Bronchial epithelial cell (primary cell): ENCODE measurements at regions not wholly inside any gene's neighbourhood (a gene's known extent, or its start where the extent isn't known, plus 50 kb on each side); places are given as distances from the start of the nearest gene placed in this dataset.

Experiments
- DNase-seq: peaks from one replicate; pipeline ENCODE4 v3.0.0-alpha.2; 2010; ENCODE audit warnings: low read depth
- FAIRE-seq: peaks from 2 replicates; lab custom pipeline; 2011; peaks lifted over from hg19 to GRCh38; lab: Jason Lieb, UNC
- H3K27me3 ChIP-seq: 2 replicates; pipeline ENCODE4 v1.5.1; 2011; ENCODE audit warnings: low read length; ENCODE audit not compliant: control insufficient read depth, insufficient read depth
- H3K36me3 ChIP-seq: 2 replicates; pipeline ENCODE4 v1.5.1; 2011; ENCODE audit warnings: low read length; ENCODE audit not compliant: control insufficient read depth, insufficient read depth
- H3K4me3 ChIP-seq: 2 replicates; pipeline ENCODE4 v1.5.1; 2011; ENCODE audit warnings: mild to moderate bottlenecking, low read depth, low read length, control low read depth
- TF ChIP-seq, protein P1 (sequence below): IDR thresholded peaks from 2 replicates; pipeline ENCODE4 v1.5.1; 2011; ENCODE audit warnings: mild to moderate bottlenecking, moderate library complexity, low read length, control low read depth, inconsistent platforms; ENCODE audit not compliant: insufficient read depth, severe bottlenecking

DNA sequence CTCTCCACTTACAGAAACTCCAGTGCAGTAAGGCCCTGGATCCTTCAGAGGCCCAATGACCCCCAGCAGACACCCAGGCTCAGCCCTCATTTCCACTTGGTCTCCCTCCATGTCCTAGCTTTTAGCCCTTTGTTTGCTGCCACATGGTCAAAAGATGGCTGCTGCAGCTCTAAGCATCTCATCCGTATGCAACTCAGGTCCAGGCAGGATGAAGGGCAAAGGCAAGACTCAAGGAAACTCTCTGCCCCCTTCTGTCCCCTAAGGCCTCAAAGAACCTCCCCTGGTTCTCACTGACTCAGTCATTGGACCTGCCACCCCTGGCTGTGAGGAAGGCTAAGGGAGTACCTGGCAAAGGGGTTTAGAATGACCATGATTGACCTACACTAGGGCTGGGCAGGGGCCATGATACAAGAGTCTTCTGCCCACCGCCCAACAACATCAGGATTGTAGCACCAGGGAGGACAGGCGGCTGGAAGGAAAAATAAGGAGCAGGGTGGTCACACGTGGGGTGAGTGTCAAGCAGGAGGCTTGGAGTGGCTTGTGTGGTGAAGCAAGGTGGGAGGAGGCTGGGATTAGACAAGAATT is 303.8 kb upstream of the ZMIZ1 start:
- peaks cover 5% of the 10 kb centered on the region for H3K27me3 ChIP-seq
- H3K4me3 ChIP-seq: no peak overlapping the region
- TF ChIP-seq, protein P1, sequence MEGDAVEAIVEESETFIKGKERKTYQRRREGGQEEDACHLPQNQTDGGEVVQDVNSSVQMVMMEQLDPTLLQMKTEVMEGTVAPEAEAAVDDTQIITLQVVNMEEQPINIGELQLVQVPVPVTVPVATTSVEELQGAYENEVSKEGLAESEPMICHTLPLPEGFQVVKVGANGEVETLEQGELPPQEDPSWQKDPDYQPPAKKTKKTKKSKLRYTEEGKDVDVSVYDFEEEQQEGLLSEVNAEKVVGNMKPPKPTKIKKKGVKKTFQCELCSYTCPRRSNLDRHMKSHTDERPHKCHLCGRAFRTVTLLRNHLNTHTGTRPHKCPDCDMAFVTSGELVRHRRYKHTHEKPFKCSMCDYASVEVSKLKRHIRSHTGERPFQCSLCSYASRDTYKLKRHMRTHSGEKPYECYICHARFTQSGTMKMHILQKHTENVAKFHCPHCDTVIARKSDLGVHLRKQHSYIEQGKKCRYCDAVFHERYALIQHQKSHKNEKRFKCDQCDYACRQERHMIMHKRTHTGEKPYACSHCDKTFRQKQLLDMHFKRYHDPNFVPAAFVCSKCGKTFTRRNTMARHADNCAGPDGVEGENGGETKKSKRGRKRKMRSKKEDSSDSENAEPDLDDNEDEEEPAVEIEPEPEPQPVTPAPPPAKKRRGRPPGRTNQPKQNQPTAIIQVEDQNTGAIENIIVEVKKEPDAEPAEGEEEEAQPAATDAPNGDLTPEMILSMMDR: no peak
- no peaks in the 10 kb centered on the region for H3K36me3 ChIP-seq
- DNase-seq (no peak), FAIRE-seq (no peak)

DNA sequence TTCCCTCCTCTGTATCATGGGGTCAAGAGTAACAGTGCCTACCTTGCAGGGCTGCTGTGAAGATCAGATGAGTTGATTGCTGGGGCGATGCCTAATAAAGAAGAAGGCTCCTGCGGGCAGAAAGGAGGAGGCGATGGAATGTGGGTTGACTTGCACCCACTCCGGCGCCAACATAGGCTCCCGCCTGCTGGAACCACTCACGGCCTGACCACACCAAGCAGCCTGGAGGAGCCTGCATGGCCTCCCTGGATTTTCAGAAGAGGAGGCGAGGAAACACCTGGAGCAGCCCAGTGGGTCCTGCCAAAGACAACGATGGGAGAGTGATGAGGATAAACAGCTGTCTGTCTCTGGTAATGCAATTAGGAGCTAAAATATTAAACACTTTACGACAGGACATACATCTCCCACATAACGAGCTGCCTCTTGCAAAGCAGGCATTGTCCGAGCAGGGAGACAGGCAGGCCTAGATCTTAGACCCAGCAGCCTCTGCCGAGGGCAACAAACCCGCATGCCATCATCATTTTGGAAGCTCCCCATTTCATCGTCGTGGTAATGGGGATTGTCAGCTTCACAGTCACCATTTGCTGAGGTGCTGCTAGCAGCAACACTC is 302.9 kb upstream of the ZMIZ1 start:
- FAIRE-seq (no peak), DNase-seq (no peak)
- H3K4me3 ChIP-seq: no peak overlapping the region
- peaks cover 5% of the 10 kb centered on the region for H3K27me3 ChIP-seq
- TF ChIP-seq, protein P1: no peak
- H3K36me3 ChIP-seq: no peaks in the 10 kb centered on the region

DNA sequence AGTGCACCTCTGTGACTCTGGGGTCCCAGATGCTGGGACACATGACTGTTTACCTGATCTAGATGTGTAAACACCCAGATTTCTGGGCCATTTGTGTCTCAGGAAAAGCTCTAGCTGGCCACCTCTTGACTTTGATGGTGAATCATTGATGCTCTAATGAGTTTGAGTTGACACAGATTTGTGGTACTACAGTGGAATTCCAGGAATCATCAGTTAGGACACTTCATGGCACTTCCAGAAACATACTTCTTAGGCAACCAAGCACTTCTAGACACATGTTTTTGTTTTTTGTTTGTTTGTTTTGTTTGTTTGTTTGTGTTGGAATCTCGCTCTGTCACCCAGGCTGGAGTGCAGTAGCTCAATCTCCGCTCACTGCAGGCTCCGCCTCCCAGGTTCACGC is 302.2 kb upstream of the ZMIZ1 start:
- FAIRE-seq (peak; percentile 47), DNase-seq (no peak)
- Histone ChIP-seq H3K27me3 (peaks cover 5% of the 10 kb centered on the region), H3K36me3 (no peaks in the 10 kb centered on the region), H3K4me3 (no peak overlapping the region)
- TF ChIP-seq, protein P1: no peak

DNA sequence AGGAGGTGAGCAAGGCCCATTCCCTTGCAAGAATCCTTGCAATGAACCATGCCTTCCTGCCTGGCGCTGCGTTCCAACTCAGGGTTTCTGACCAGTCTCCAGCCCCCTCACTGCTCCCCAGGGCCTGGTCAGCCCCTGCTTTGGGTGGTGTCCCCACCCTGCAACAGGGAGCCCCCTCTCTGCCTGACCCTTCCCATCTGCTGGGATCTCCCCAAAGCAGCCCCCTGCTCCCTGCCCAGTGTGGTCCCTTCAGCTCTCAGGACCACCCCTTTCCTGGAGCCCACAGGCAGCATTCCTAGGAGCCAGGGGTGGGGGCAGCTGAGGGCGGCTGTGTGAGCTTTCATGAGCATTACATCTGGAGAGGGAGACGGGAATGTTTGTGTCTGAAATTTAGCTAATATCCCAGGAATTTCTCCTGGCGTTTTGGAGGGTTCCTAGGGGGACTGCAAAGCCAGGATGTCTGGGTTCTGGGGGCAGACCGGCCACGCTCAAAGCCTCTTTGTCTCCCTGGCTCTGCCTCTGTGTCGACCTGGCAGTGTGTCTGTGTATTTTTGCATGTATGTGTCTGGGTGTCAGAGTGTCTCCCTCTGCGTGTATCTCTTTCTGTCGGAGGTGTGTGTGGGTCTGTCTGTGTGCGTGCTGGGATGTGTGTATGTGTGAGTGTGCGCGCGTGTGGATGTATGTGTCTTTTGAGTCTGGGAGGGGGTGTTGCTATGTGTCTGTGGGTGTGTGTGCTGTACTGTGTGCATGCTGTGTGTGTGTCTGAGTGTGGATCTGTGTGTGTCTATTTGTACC is 300.5 kb upstream of the ZMIZ1 start:
- Histone ChIP-seq H3K27me3 (peaks cover 8% of the 10 kb centered on the region), H3K36me3 (no peaks in the 10 kb centered on the region), H3K4me3 (no peak overlapping the region)
- DNase-seq (no peak), FAIRE-seq (peak; percentile 94)
- TF ChIP-seq, protein P1: no peak

DNA sequence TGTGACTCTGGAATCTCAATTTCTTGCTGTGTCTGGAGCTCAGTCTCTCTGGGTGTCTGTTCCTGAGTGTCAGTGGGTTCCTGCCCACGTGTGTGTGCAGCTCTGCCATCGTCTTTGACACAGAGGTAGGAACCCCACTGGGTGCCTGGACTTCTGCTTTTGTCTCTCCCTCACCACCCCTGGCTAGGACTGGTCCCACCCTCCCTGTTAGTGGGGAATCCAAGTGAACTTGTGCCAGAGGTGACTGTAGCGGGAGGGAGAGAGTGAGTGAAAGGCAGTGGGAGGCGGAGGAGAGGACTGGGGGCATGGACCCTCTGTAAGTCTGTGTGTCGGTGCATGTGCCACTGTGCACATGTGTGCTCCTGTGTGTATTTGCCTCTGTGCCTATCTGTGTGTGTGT is 299.9 kb upstream of the ZMIZ1 start:
- no peak overlapping the region for H3K4me3 ChIP-seq
- TF ChIP-seq, protein P1: no peak
- no peak for FAIRE-seq
- peaks cover 8% of the 10 kb centered on the region for H3K27me3 ChIP-seq
- no peak for DNase-seq
- H3K36me3 ChIP-seq: no peaks in the 10 kb centered on the region
